ENCODE measurements at regions not wholly inside any gene's neighbourhood (a gene's known extent, or its start where the extent isn't known, plus 50 kb on each side); places are given as distances from the start of the nearest gene placed in this dataset.

- H3F3A ChIP-seq (replicated peaks; ENCODE audit: low read depth) = no peaks in the 10 kb centered on the region
- peaks cover 6% of the 10 kb centered on the region; the same call in 1 of the 2 replicates for H3K9me2 ChIP-seq (ENCODE audit: insufficient read depth)
- H3K27me3 ChIP-seq (ENCODE audit: insufficient read depth) = no peaks in the 10 kb centered on the region
- H3K4me1 ChIP-seq (ENCODE audit: insufficient read depth) = peaks cover 18% of the 10 kb centered on the region
- Mint-ChIP-seq H3K4me1 (peaks cover 18% of the 10 kb centered on the region), H3K9me3 (no peaks in the 10 kb centered on the region; the same call in 2 of the 3 replicates), H3K36me3 (ENCODE audit: low read depth) (no peaks in the 10 kb centered on the region), H3K27ac (no peak overlapping the region), H3K27me3 (ENCODE audit: insufficient read depth, low read depth, poor library complexity) (no peaks in the 10 kb centered on the region), H3K4me3 (no peak overlapping the region)
- TF ChIP-seq CREB1 (CRISPR knock-in tag; IDR thresholded peaks at IDR 0.05; ENCODE audit: low read depth) = no peak
- TF ChIP-seq JUNB (IDR thresholded peaks at IDR 0.05; ENCODE audit: unreplicated experiment) = no peak
- TF ChIP-seq, protein P1, sequence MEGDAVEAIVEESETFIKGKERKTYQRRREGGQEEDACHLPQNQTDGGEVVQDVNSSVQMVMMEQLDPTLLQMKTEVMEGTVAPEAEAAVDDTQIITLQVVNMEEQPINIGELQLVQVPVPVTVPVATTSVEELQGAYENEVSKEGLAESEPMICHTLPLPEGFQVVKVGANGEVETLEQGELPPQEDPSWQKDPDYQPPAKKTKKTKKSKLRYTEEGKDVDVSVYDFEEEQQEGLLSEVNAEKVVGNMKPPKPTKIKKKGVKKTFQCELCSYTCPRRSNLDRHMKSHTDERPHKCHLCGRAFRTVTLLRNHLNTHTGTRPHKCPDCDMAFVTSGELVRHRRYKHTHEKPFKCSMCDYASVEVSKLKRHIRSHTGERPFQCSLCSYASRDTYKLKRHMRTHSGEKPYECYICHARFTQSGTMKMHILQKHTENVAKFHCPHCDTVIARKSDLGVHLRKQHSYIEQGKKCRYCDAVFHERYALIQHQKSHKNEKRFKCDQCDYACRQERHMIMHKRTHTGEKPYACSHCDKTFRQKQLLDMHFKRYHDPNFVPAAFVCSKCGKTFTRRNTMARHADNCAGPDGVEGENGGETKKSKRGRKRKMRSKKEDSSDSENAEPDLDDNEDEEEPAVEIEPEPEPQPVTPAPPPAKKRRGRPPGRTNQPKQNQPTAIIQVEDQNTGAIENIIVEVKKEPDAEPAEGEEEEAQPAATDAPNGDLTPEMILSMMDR (conservative IDR thresholded peaks at IDR 0.05; ENCODE audit: low read depth in 2 of 2) = no peak
- no peak for TF ChIP-seq STAT1 (IDR thresholded peaks at IDR 0.05; ENCODE audit: unreplicated experiment)
- TF ChIP-seq ZNF331 (CRISPR knock-in tag; IDR thresholded peaks at IDR 0.05; ENCODE audit: low read depth) = no peak
- no peak for TF ChIP-seq EZH2 (IDR thresholded peaks at IDR 0.05; ENCODE audit: low read depth, unreplicated experiment)
- TF ChIP-seq ETS1 (IDR thresholded peaks at IDR 0.05) = no peak
- no peak for TF ChIP-seq EZH2phosphoT487 (IDR thresholded peaks at IDR 0.05; ENCODE audit: unreplicated experiment)
- no peak for TF ChIP-seq REST (IDR thresholded peaks at IDR 0.05; ENCODE audit: unreplicated experiment)
- no peak for TF ChIP-seq ZNF114 (CRISPR knock-in tag; IDR thresholded peaks at IDR 0.05)
- TF ChIP-seq, protein P2, sequence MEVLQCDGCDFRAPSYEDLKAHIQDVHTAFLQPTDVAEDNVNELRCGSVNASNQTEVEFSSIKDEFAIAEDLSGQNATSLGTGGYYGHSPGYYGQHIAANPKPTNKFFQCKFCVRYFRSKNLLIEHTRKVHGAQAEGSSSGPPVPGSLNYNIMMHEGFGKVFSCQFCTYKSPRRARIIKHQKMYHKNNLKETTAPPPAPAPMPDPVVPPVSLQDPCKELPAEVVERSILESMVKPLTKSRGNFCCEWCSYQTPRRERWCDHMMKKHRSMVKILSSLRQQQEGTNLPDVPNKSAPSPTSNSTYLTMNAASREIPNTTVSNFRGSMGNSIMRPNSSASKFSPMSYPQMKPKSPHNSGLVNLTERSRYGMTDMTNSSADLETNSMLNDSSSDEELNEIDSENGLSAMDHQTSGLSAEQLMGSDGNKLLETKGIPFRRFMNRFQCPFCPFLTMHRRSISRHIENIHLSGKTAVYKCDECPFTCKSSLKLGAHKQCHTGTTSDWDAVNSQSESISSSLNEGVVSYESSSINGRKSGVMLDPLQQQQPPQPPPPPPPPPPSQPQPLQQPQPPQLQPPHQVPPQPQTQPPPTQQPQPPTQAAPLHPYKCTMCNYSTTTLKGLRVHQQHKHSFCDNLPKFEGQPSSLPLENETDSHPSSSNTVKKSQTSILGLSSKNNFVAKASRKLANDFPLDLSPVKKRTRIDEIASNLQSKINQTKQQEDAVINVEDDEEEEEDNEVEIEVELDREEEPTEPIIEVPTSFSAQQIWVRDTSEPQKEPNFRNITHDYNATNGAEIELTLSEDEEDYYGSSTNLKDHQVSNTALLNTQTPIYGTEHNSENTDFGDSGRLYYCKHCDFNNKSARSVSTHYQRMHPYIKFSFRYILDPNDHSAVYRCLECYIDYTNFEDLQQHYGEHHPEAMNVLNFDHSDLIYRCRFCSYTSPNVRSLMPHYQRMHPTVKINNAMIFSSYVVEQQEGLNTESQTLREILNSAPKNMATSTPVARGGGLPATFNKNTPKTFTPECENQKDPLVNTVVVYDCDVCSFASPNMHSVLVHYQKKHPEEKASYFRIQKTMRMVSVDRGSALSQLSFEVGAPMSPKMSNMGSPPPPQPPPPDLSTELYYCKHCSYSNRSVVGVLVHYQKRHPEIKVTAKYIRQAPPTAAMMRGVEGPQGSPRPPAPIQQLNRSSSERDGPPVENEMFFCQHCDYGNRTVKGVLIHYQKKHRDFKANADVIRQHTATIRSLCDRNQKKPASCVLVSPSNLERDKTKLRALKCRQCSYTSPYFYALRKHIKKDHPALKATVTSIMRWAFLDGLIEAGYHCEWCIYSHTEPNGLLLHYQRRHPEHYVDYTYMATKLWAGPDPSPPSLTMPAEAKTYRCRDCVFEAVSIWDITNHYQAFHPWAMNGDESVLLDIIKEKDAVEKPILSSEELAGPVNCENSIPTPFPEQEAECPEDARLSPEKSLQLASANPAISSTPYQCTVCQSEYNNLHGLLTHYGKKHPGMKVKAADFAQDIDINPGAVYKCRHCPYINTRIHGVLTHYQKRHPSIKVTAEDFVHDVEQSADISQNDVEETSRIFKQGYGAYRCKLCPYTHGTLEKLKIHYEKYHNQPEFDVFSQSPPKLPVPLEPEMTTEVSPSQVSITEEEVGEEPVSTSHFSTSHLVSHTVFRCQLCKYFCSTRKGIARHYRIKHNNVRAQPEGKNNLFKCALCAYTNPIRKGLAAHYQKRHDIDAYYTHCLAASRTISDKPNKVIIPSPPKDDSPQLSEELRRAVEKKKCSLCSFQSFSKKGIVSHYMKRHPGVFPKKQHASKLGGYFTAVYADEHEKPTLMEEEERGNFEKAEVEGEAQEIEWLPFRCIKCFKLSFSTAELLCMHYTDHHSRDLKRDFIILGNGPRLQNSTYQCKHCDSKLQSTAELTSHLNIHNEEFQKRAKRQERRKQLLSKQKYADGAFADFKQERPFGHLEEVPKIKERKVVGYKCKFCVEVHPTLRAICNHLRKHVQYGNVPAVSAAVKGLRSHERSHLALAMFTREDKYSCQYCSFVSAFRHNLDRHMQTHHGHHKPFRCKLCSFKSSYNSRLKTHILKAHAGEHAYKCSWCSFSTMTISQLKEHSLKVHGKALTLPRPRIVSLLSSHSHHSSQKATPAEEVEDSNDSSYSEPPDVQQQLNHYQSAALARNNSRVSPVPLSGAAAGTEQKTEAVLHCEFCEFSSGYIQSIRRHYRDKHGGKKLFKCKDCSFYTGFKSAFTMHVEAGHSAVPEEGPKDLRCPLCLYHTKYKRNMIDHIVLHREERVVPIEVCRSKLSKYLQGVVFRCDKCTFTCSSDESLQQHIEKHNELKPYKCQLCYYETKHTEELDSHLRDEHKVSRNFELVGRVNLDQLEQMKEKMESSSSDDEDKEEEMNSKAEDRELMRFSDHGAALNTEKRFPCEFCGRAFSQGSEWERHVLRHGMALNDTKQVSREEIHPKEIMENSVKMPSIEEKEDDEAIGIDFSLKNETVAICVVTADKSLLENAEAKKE (CRISPR knock-in tag; IDR thresholded peaks at IDR 0.05) = no peak
- no peak for TF ChIP-seq POLR2AphosphoS5 (IDR thresholded peaks at IDR 0.05; ENCODE audit: low read depth)
- TF ChIP-seq NANOG (IDR thresholded peaks at IDR 0.05; ENCODE audit: borderline replicate concordance) = no peak
- H4K20me1 ChIP-seq (replicated peaks; ENCODE audit: insufficient read depth) = no peaks in the 10 kb centered on the region
- no peaks in the 10 kb centered on the region for H3K79me2 ChIP-seq (replicated peaks; ENCODE audit: insufficient read depth)
- H3K27ac ChIP-seq (ENCODE audit: low read depth) = no peak overlapping the region
- no peak overlapping the region for H2AFZ ChIP-seq
- DNase-seq (ENCODE audit: low spot score) (no peak), ATAC-seq (no peak)
- no peaks in the 10 kb centered on the region for H3K36me3 ChIP-seq (ENCODE audit: insufficient read depth)
- no peak overlapping the region for H3K4me2 ChIP-seq
- H3K4me3 ChIP-seq = no peak overlapping the region
Observed at GRCh38 chr11:96580476-96581040, 190.7 kb downstream of the JRKL start.

All from GM23338 (cell line).